ENCODE measurements at regions not wholly inside any gene's neighbourhood (a gene's known extent, or its start where the extent isn't known, plus 50 kb on each side); places are given as distances from the start of the nearest gene placed in this dataset.

GRCh38 chr6:51260003-51260402 is 441.3 kb downstream of the TFAP2B start:
- TF ChIP-seq CTCF (IDR thresholded peaks at IDR 0.05) (no peak), POLR2AphosphoS5 (IDR thresholded peaks at IDR 0.05) (no peak), POLR2A (IDR thresholded peaks at IDR 0.05) (no peak)

Data from suprapubic skin (tissue), 4 donors.